Endothelial cell of umbilical vein (primary cell): ENCODE measurements at regions not wholly inside any gene's neighbourhood (a gene's known extent, or its start where the extent isn't known, plus 50 kb on each side); places are given as distances from the start of the nearest gene placed in this dataset.

Experiments used
- BruUV-seq: library from RNA; stranded (reverse); fragments of 400-500 nt; replicated peaks from 2 replicates; lab custom pipeline; 2021; lab: Mats Ljungman, UMichigan
- CTCF ChIA-PET: fragments of 300-600, 350-600 bp; sonication (Branson Sonifier 250); formaldehyde crosslinking; loops from one replicate; lab custom pipeline; 2021; ENCODE audit warnings: antibody characterized with exemption, inconsistent platforms; lab: Charles Lee
- POLR2A ChIA-PET: fragments of 300-600, 350-600 bp; sonication (Branson Sonifier 250); formaldehyde crosslinking; loops from one replicate; lab custom pipeline; 2021; ENCODE audit warnings: antibody characterized with exemption, inconsistent platforms; lab: Charles Lee
- DNase-seq: peaks from one replicate; pipeline ENCODE4 v3.0.0-alpha.2; 2011; ENCODE audit warnings: low read depth, low spot score
- FAIRE-seq: peaks from 2 replicates; lab custom pipeline; 2011; peaks lifted over from hg19 to GRCh38; lab: Jason Lieb, UNC
- H2AFZ ChIP-seq: 2 replicates; pipeline ENCODE4 v1.6.0; 2012; ENCODE audit warnings: low read depth, low read length, control low read depth, inconsistent platforms
- H3K27ac ChIP-seq: 2 replicates; pipeline ENCODE4 v1.5.1; 2011; ENCODE audit warnings: low read depth, mild to moderate bottlenecking, control low read depth, low read length, moderate library complexity; ENCODE audit not compliant: insufficient read depth
- H3K27me3 ChIP-seq, 2 experiments: 2 replicates each; pipeline versions ENCODE4 v1.6.0 to v1.6.1; 2011; ENCODE audit warnings: low read length in 2 of 2, mixed read lengths in 1 of 2; ENCODE audit not compliant: control insufficient read depth in 2 of 2, insufficient read depth in 2 of 2
- H3K36me3 ChIP-seq, 2 experiments: 2 replicates in 1 of 2; 3 replicates in 1 of 2; pipeline ENCODE4 v1.5.1; 2011; ENCODE audit warnings: low read length in 2 of 2, mild to moderate bottlenecking in 1 of 2, moderate library complexity in 1 of 2; ENCODE audit not compliant: control insufficient read depth in 2 of 2, insufficient read depth in 2 of 2; ENCODE audit errors: extremely low read depth in 1 of 2
- H3K4me1 ChIP-seq: 3 replicates; pipeline ENCODE4 v1.5.1; 2011; ENCODE audit warnings: mild to moderate bottlenecking, low read length; ENCODE audit not compliant: control insufficient read depth, insufficient read depth; ENCODE audit errors: extremely low read depth
- H3K4me2 ChIP-seq: 2 replicates; pipeline ENCODE4 v1.6.1; 2011; ENCODE audit warnings: low read length, control low read depth, mixed read lengths; ENCODE audit not compliant: insufficient read depth
- H3K4me3 ChIP-seq, 3 experiments: fragments of 200-600 bp in 1 of 3; sonication (generic), shearing (Covaris generic) in 1 of 3; replicated peaks in 1 of 3; 2 replicates each; pipeline ENCODE4 v1.5.1; 2011 to 2016; ENCODE audit warnings: control low read depth in 3 of 3, low read length in 3 of 3, mild to moderate bottlenecking in 2 of 3, inconsistent platforms in 1 of 3, low read depth in 1 of 3, moderate library complexity in 1 of 3; ENCODE audit not compliant: insufficient read depth in 1 of 3
- H3K79me2 ChIP-seq: 2 replicates; pipeline ENCODE4 v1.6.0; 2012; ENCODE audit warnings: low read length, inconsistent platforms; ENCODE audit not compliant: control insufficient read depth, insufficient read depth
- H3K9ac ChIP-seq: replicated peaks from 2 replicates; pipeline ENCODE3; 2011; ENCODE audit warnings: low read length, control low read depth; ENCODE audit not compliant: insufficient read depth; ENCODE audit errors: extremely low read depth
- H3K9me1 ChIP-seq: replicated peaks from 3 replicates; pipeline ENCODE4 v1.6.0; 2011; ENCODE audit warnings: mild to moderate bottlenecking, low read length; ENCODE audit not compliant: control insufficient read depth, insufficient read depth; ENCODE audit errors: extremely low read depth
- H3K9me3 ChIP-seq: replicated peaks from 2 replicates; pipeline ENCODE4 v1.5.1; 2012; ENCODE audit warnings: low read length, inconsistent platforms; ENCODE audit not compliant: control insufficient read depth, insufficient read depth
- H4K20me1 ChIP-seq: replicated peaks from 2 replicates; pipeline ENCODE3; 2011; ENCODE audit warnings: mild to moderate bottlenecking, low read length; ENCODE audit not compliant: control insufficient read depth, insufficient read depth; ENCODE audit errors: extremely low read depth
- EZH2 ChIP-seq: IDR thresholded peaks from 2 replicates; pipeline ENCODE4 v1.6.1; 2012; ENCODE audit warnings: borderline replicate concordance, low read depth, mild to moderate bottlenecking, moderate library complexity, low read length, inconsistent platforms; ENCODE audit not compliant: severe bottlenecking
- FOS ChIP-seq: IDR thresholded peaks from 2 replicates; pipeline ENCODE4 v1.6.1; 2011; ENCODE audit warnings: mild to moderate bottlenecking, low read length, moderate library complexity, borderline replicate concordance; ENCODE audit not compliant: insufficient read depth
- GATA2 ChIP-seq: IDR thresholded peaks from 2 replicates; pipeline ENCODE4 v1.7.0; 2011; ENCODE audit warnings: low read depth, mild to moderate bottlenecking, moderate library complexity, mixed read lengths, low read length; ENCODE audit not compliant: insufficient read length, insufficient read depth
- JUN ChIP-seq: IDR thresholded peaks from 2 replicates; pipeline ENCODE4 v1.6.1; 2011; ENCODE audit warnings: borderline replicate concordance, low read depth; ENCODE audit not compliant: insufficient read length, insufficient read depth
- MYC ChIP-seq: IDR thresholded peaks from one replicate; pipeline ENCODE4 v1.6.1; 2011; ENCODE audit warnings: mild to moderate bottlenecking, low read depth, low read length
- POLR2A ChIP-seq: IDR thresholded peaks from 2 replicates; pipeline ENCODE4 v1.6.1; 2012; ENCODE audit warnings: low read depth, mild to moderate bottlenecking, control low read depth, low read length
- POLR2AphosphoS5 ChIP-seq: IDR thresholded peaks from 2 replicates; pipeline ENCODE4 v1.6.1; 2012; ENCODE audit warnings: low read depth, mild to moderate bottlenecking, control low read depth, low read length, moderate library complexity; ENCODE audit not compliant: insufficient read depth
- dilution Hi-C: fragments of 300-500 bp; cut with MboI; formaldehyde crosslinking; loops from one replicate; pipeline ENCODE4 v1.15.0; 2019; ENCODE audit warnings: low sequenced_read_pairs; ENCODE audit not compliant: extremely low pct_ligation_motif_present
- intact Hi-C: fragments of 100-400 bp; cut with micrococcal nuclease; formaldehyde crosslinking; loops from one replicate; pipeline ENCODE4 v1.10.0; 2022
- TF ChIP-seq, protein P1 (sequence below): IDR thresholded peaks from 2 replicates; pipeline ENCODE4 v1.6.1; 2011; ENCODE audit not compliant: insufficient read depth, insufficient read length
- TF ChIP-seq, protein P2 (sequence below), 2 donors: IDR thresholded peaks; 1 replicate in 1 of 2; 2 replicates in 1 of 2; pipeline ENCODE4 v1.5.1; 2011; ENCODE audit warnings: low read length in 2 of 2, mild to moderate bottlenecking in 2 of 2, moderate library complexity in 2 of 2, control low read depth in 1 of 2, inconsistent platforms in 1 of 2, low read depth in 1 of 2; ENCODE audit not compliant: insufficient read depth in 1 of 2; ENCODE audit errors: extremely low read depth in 1 of 2

DNA sequence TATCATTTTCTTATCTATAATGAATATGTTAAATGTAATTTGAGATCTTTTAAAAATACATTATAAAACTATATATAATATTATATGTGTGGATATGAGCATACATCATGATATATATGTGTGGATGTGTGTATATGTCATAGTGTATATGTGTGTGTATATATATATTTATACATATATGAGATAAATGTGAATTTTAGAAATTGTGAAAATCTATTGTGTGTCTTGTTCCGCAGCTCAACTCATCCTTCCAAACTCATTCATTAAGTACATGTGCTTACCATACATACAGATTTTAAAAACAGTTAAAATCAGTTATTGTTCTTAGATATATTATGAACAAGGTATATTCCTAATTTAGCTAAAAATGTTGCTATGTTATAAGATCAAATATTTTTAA, 435.2 kb upstream of the MIR17HG start:
- ChIA-PET POLR2A (no interaction called here), CTCF (no interaction called here)
- dilution Hi-C loops = no loop called here
- H3K9me1 ChIP-seq = no peaks in the 10 kb centered on the region
- no peaks in the 10 kb centered on the region for H4K20me1 ChIP-seq
- intact Hi-C loops = no loop called here
- H3K36me3 ChIP-seq = no peaks in the 10 kb centered on the region
- H3K79me2 ChIP-seq = no peaks in the 10 kb centered on the region
- no peaks in the 10 kb centered on the region for H3K27me3 ChIP-seq
- H2AFZ ChIP-seq = no peak overlapping the region
- FAIRE-seq = no peak
- H3K27ac ChIP-seq = no peak overlapping the region
- no peak overlapping the region for H3K9ac ChIP-seq
- no peaks in the 10 kb centered on the region for H3K9me3 ChIP-seq
- no peak overlapping the region for H3K4me2 ChIP-seq
- no peak for DNase-seq
- TF ChIP-seq EZH2 (no peak), MYC (no peak), FOS (no peak), POLR2AphosphoS5 (no peak), JUN (no peak), GATA2 (no peak), POLR2A (no peak)
- TF ChIP-seq, protein P1, sequence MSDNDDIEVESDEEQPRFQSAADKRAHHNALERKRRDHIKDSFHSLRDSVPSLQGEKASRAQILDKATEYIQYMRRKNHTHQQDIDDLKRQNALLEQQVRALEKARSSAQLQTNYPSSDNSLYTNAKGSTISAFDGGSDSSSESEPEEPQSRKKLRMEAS = no peak
- TF ChIP-seq, protein P2, sequence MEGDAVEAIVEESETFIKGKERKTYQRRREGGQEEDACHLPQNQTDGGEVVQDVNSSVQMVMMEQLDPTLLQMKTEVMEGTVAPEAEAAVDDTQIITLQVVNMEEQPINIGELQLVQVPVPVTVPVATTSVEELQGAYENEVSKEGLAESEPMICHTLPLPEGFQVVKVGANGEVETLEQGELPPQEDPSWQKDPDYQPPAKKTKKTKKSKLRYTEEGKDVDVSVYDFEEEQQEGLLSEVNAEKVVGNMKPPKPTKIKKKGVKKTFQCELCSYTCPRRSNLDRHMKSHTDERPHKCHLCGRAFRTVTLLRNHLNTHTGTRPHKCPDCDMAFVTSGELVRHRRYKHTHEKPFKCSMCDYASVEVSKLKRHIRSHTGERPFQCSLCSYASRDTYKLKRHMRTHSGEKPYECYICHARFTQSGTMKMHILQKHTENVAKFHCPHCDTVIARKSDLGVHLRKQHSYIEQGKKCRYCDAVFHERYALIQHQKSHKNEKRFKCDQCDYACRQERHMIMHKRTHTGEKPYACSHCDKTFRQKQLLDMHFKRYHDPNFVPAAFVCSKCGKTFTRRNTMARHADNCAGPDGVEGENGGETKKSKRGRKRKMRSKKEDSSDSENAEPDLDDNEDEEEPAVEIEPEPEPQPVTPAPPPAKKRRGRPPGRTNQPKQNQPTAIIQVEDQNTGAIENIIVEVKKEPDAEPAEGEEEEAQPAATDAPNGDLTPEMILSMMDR (IDR thresholded peaks at IDR 0.05; ENCODE audit: extremely low read depth in 1 of 2, insufficient read depth in 1 of 2, low read depth in 1 of 2, low read length in 2 of 2) = no peak
- no TSS peak for BruUV-seq
- no peaks in the 10 kb centered on the region for H3K4me1 ChIP-seq
- H3K4me3 ChIP-seq = no peak overlapping the region
